Heart right ventricle (tissue), 16 donors: ENCODE measurements at regions not wholly inside any gene's neighbourhood (a gene's known extent, or its start where the extent isn't known, plus 50 kb on each side); places are given as distances from the start of the nearest gene placed in this dataset.

ENCODE experiments used
- ATAC-seq, 8 donors: fragments of 200-7000 bp; cut with Tn5 transposase; one replicate each; pipeline ENCODE4 v1.9.1; 2020; ENCODE audit warnings: mild to moderate bottlenecking in 8 of 8, moderate library complexity in 8 of 8, moderate number of reproducible peaks in 1 of 8
- DNase-seq, 2 donors: peaks; one replicate each; pipeline ENCODE4 v3.0.0-alpha.2; 2020
- H3K27ac ChIP-seq, 10 donors: fragments of 200-600 bp; sonication (generic) in 2 of 10; one replicate each; pipeline versions ENCODE4 v1.5.0 to v1.8.0; 2020 to 2022; ENCODE audit warnings: mild to moderate bottlenecking in 3 of 10
- H3K27me3 ChIP-seq, 7 donors: fragments of 200-600 bp; one replicate each; pipeline ENCODE4 v1.8.0; 2021 to 2022; ENCODE audit warnings: mild to moderate bottlenecking in 2 of 7
- H3K36me3 ChIP-seq, 9 donors: fragments of 200-600 bp; sonication (generic) in 1 of 9; one replicate each; pipeline versions ENCODE4 v1.5.0 to v1.8.0; 2020 to 2022; ENCODE audit warnings: mild to moderate bottlenecking in 2 of 9
- H3K4me1 ChIP-seq, 9 donors: fragments of 200-600 bp; sonication (generic) in 1 of 9; one replicate each; pipeline versions ENCODE4 v1.5.0 to v1.8.0; 2020 to 2022; ENCODE audit warnings: mild to moderate bottlenecking in 4 of 9
- H3K4me3 ChIP-seq, 10 donors: fragments of 200-600 bp; sonication (generic) in 2 of 10; one replicate each; pipeline versions ENCODE4 v1.5.0 to v1.8.0; 2020 to 2022; ENCODE audit warnings: mild to moderate bottlenecking in 7 of 10, moderate library complexity in 2 of 10
- H3K9me3 ChIP-seq, 11 donors: fragments of 200-600 bp in 10 of 11; sonication (generic) in 2 of 11; one replicate each; pipeline versions ENCODE4 v1.5.0 to v1.8.0; 2013 to 2022; ENCODE audit warnings: mild to moderate bottlenecking in 2 of 11, control low read depth in 1 of 11, moderate library complexity in 1 of 11
- WGBS, 2 donors: extraction: QIAGEN DNeasy Blood & Tissue Kit; methylation state at CpG; one replicate each; pipeline ENCODE4 v1.1.7; 2013; ENCODE audit warnings: inconsistent platforms in 1 of 2; 5-methylcytosine and 5-hydroxymethylcytosine counted together
- intact Hi-C, 10 donors: fragments of 100-400 bp; cut with DNase I; formaldehyde crosslinking; loops; one replicate each; pipeline versions ENCODE4 v1.11.1 to v1.14.2; 2022
- TF ChIP-seq, protein P1 (sequence below), 9 donors: fragments of 200-600 bp; sonication (generic) in 2 of 9; IDR thresholded peaks; one replicate each; pipeline versions ENCODE4 v1.5.0 to v1.8.0; 2021 to 2022; ENCODE audit warnings: antibody characterized with exemption in 9 of 9, mild to moderate bottlenecking in 5 of 9, moderate library complexity in 1 of 9
- donor health status: Arrhythmogenic right ventricular cardiomyopathy.
- donor health status: ischemic (EF 13 %, LVEDD 7.1; RV severe dilation, severe dysfunction).
- donor health status: healthy with polysubstance abuse.
- donor health status: DM: no; HTN: yes; CAD: no.
- donor health status: DM: no; HTN: no; CAD: no.
- donor health status: ischemic (EF 25% LVEDD 6.9; RV normal size, moderate dysfunction).
- donor health status: ischemic (EF 25% LVEDD 5.7; RV mildly dilated, moderate dysfunction).
- donor health status: healthy.
- donor health status: DM: yes; HTN: yes; CAD: no.
- donor health status: Ischemic cardiomyopathy.
- donor health status: ischemic (EF 35%, LVEDD 5.7; RV mildly dilated, moderate dysfunction).
- donor health status: nonischemic (EF 11% LVEDD 7.7; RV severe dilation, severe dysfunction).
- donor health status: DM: yes; HTN: yes; CAD: no.
- donor health status: PGD.
- donor health status: ischemic (EF 29% LVEDD 5.4; RV normal size, mild dysfunction).
- donor health status: nonischemic (EF 23%, LVEDD 6.1; RV moderate dilation, normal function).

- no peaks in the 10 kb centered on the region for H3K4me1 ChIP-seq
- ATAC-seq (no peak), DNase-seq (no peak)
- H3K27me3 ChIP-seq: no peaks in the 10 kb centered on the region
- no peak overlapping the region for H3K4me3 ChIP-seq
- WGBS, 2 donors: 59 to 82% methylated on average over 3 of the region's 3 CpGs
- H3K9me3 ChIP-seq: peaks cover 0 to 74% (median 15%) of the 10 kb centered on the region in 11 donors
- H3K27ac ChIP-seq: no peak overlapping the region
- TF ChIP-seq, protein P1, sequence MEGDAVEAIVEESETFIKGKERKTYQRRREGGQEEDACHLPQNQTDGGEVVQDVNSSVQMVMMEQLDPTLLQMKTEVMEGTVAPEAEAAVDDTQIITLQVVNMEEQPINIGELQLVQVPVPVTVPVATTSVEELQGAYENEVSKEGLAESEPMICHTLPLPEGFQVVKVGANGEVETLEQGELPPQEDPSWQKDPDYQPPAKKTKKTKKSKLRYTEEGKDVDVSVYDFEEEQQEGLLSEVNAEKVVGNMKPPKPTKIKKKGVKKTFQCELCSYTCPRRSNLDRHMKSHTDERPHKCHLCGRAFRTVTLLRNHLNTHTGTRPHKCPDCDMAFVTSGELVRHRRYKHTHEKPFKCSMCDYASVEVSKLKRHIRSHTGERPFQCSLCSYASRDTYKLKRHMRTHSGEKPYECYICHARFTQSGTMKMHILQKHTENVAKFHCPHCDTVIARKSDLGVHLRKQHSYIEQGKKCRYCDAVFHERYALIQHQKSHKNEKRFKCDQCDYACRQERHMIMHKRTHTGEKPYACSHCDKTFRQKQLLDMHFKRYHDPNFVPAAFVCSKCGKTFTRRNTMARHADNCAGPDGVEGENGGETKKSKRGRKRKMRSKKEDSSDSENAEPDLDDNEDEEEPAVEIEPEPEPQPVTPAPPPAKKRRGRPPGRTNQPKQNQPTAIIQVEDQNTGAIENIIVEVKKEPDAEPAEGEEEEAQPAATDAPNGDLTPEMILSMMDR (IDR thresholded peaks at IDR 0.05): no peak
- intact Hi-C loops: no loop called here
- no peaks in the 10 kb centered on the region for H3K36me3 ChIP-seq
These were observed 142.0 kb downstream of the TMEM18 start for GRCh38 chr2:535222-535621.

GRCh38 chr2:529852-530251 lies 147.4 kb downstream of the TMEM18 start:
- no peaks in the 10 kb centered on the region for H3K4me1 ChIP-seq
- intact Hi-C loops: no loop called here
- H3K4me3 ChIP-seq: no peak overlapping the region
- no peak overlapping the region for H3K27ac ChIP-seq
- TF ChIP-seq, protein P1 (IDR thresholded peaks at IDR 0.05): no peak
- 57 to 74% methylated on average over 2 of the region's 2 CpGs for whole genome bisulfite sequencing, 2 donors
- H3K27me3 ChIP-seq: peaks cover 0 to 6% (median 4%) of the 10 kb centered on the region in 7 donors
- DNase-seq (no peak), ATAC-seq (no peak)
- no peaks in the 10 kb centered on the region for H3K36me3 ChIP-seq
- H3K9me3 ChIP-seq: peaks cover 0 to 47% (median 13%) of the 10 kb centered on the region in 11 donors

GRCh38 chr2:529424-529823 lies 147.8 kb downstream of the TMEM18 start:
- no peaks in the 10 kb centered on the region for H3K4me1 ChIP-seq
- peaks cover 0 to 47% (median 13%) of the 10 kb centered on the region in 11 donors for H3K9me3 ChIP-seq
- no peaks in the 10 kb centered on the region for H3K36me3 ChIP-seq
- intact Hi-C loops: no loop called here
- no peak for DNase-seq
- TF ChIP-seq, protein P1 (IDR thresholded peaks at IDR 0.05): peak in 3 of 9 donors; percentile 22 to 26 (median 26)
- WGBS, 2 donors: 1 to 3% methylated on average over 2 of the region's 2 CpGs
- H3K4me3 ChIP-seq: no peak overlapping the region
- ATAC-seq: no peak
- H3K27ac ChIP-seq: no peak overlapping the region
- H3K27me3 ChIP-seq: peaks cover 0 to 6% (median 4%) of the 10 kb centered on the region in 7 donors

DNA sequence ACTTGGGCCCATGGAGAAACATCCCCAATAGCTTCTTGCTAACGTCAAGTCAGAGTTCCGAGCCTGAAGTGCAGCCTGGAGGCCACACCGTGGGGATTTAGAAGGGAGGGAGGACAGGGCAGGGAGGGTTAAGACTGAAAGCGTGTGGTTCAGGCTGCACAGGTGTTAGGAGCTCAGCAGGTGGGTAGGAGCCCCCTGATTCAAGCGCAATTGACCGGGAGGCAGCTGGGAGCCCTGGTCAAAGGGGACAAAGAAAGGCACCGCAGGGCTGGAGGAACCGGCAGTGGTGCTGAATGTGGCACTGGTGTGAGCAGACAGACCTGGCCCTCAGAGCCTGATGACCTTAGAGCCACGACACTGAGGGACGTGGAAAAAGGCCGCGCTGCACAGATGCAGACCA lies 149.6 kb downstream of the TMEM18 start:
- H3K4me3 ChIP-seq: no peak overlapping the region
- intact Hi-C loops: no loop called here
- peaks cover 0 to 36% (median 13%) of the 10 kb centered on the region in 11 donors for H3K9me3 ChIP-seq
- no peak for ATAC-seq
- no peak overlapping the region for H3K27ac ChIP-seq
- WGBS, 2 donors: 45 to 53% methylated on average over 12 of the region's 12 CpGs
- H3K36me3 ChIP-seq: no peaks in the 10 kb centered on the region
- H3K27me3 ChIP-seq: peaks cover 0 to 14% (median 4%) of the 10 kb centered on the region in 7 donors
- TF ChIP-seq, protein P1 (IDR thresholded peaks at IDR 0.05): no peak
- H3K4me1 ChIP-seq: no peaks in the 10 kb centered on the region
- no peak for DNase-seq
